H1 (cell line): ENCODE measurements at regions not wholly inside any gene's neighbourhood (a gene's known extent, or its start where the extent isn't known, plus 50 kb on each side); places are given as distances from the start of the nearest gene placed in this dataset.

ENCODE experiments used
- CEBPB ChIP-seq: IDR thresholded peaks from 2 replicates; pipeline ENCODE4 v1.6.1; 2012; ENCODE audit warnings: low read depth, low read length
- CHD1 ChIP-seq: IDR thresholded peaks from 2 replicates; pipeline ENCODE4 v1.6.1; 2012; ENCODE audit warnings: low read depth, low read length, improper control_type of control experiment
- CHD2 ChIP-seq: IDR thresholded peaks from 2 replicates; pipeline ENCODE4 v1.6.1; 2012; ENCODE audit warnings: low read length, improper control_type of control experiment
- CHD7 ChIP-seq: fragments of 300-600 bp; sonication (generic); IDR thresholded peaks from 2 replicates; pipeline ENCODE4 v1.7.1; 2012; ENCODE audit warnings: low read length, moderate library complexity, mild to moderate bottlenecking, inconsistent platforms; ENCODE audit not compliant: insufficient replicate concordance
- CREB1 ChIP-seq: IDR thresholded peaks from 2 replicates; pipeline ENCODE4 v1.6.1; 2012; ENCODE audit warnings: inconsistent platforms
- E2F6 ChIP-seq: IDR thresholded peaks from 2 replicates; pipeline ENCODE4 v1.6.1; 2012; ENCODE audit warnings: inconsistent platforms
- JUND ChIP-seq: IDR thresholded peaks from 2 replicates; pipeline ENCODE4 v1.6.1; 2011; ENCODE audit warnings: mild to moderate bottlenecking, improper control_type of control experiment, low read length
- POLR2A ChIP-seq, 2 experiments: IDR thresholded peaks; 1 replicate in 1 of 2; 2 replicates in 1 of 2; pipeline ENCODE4 v1.6.1; 2011; ENCODE audit warnings: low read depth in 2 of 2, low read length in 2 of 2, mild to moderate bottlenecking in 2 of 2; ENCODE audit errors: control extremely low read depth in 1 of 2
- POU5F1 ChIP-seq: IDR thresholded peaks from 2 replicates; pipeline ENCODE4 v1.6.1; 2011; ENCODE audit warnings: low read depth, mild to moderate bottlenecking, low read length, moderate library complexity
- SIN3A ChIP-seq, 2 experiments: IDR thresholded peaks in 1 of 2; conservative IDR thresholded peaks in 1 of 2; 2 replicates each; pipeline ENCODE4 v1.6.1; 2011 to 2012; ENCODE audit warnings: low read length in 2 of 2, improper control_type of control experiment in 1 of 2, low read depth in 1 of 2, mild to moderate bottlenecking in 1 of 2
- SIRT6 ChIP-seq: IDR thresholded peaks from one replicate; pipeline ENCODE4 v1.7.1; 2012; ENCODE audit warnings: low read length, inconsistent platforms
- SRF ChIP-seq: IDR thresholded peaks from 2 replicates; pipeline ENCODE4 v1.6.1; 2011; ENCODE audit warnings: mild to moderate bottlenecking, low read depth, low read length, moderate library complexity
- TAF1 ChIP-seq: IDR thresholded peaks from 2 replicates; pipeline ENCODE4 v1.6.1; 2011; ENCODE audit warnings: mild to moderate bottlenecking, low read depth, low read length
- TF ChIP-seq, protein P1 (sequence below): IDR thresholded peaks from 2 replicates; pipeline ENCODE4 v1.6.1; 2012; ENCODE audit warnings: inconsistent platforms

- no peak for TF ChIP-seq CHD7
- no peak for TF ChIP-seq SRF
- TF ChIP-seq CREB1, result no peak
- no peak for TF ChIP-seq SIN3A (conservative IDR thresholded peaks at IDR 0.05 in 1 of 2, IDR thresholded peaks at IDR 0.05 in 1 of 2; ENCODE audit: low read depth in 1 of 2, low read length in 2 of 2)
- no peak for TF ChIP-seq POLR2A (IDR thresholded peaks at IDR 0.05; ENCODE audit: control extremely low read depth in 1 of 2, low read depth in 2 of 2, low read length in 2 of 2)
- TF ChIP-seq, protein P1, sequence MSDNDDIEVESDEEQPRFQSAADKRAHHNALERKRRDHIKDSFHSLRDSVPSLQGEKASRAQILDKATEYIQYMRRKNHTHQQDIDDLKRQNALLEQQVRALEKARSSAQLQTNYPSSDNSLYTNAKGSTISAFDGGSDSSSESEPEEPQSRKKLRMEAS, result no peak
- no peak for TF ChIP-seq CHD1
- TF ChIP-seq CEBPB, result no peak
- no peak for TF ChIP-seq JUND
- TF ChIP-seq E2F6, result no peak
- TF ChIP-seq CHD2, result no peak
- no peak for TF ChIP-seq TAF1
- no peak for TF ChIP-seq SIRT6
- no peak for TF ChIP-seq POU5F1
These were observed 254.5 kb upstream of the MPDZ start (continued) for GRCh38 chr9:13534006-13534405.
